ENCODE measurements at regions not wholly inside any gene's neighbourhood (a gene's known extent, or its start where the extent isn't known, plus 50 kb on each side); places are given as distances from the start of the nearest gene placed in this dataset.

DNA sequence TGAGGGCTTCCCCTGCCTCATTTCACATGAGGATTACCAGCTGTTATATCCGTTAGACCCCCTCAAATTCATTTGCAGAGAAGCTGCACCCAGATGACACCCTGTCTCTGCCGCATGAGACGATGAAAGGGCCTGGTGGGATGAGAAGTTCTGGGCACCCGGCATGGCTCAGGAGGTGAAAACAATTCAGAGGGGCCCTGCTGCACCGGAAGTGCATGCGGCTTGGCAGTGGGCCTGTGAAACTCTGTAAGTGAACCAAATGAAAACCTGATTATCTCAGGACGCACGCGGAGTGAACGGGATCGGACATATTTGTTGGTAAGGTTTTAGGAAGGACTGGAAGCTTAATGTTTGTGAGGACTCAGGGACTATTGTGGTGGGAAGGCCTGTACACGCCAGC is 511.2 kb downstream of the TCERG1L start:
- DNase-seq (no peak), ATAC-seq (ENCODE audit: low read depth) (no peak)
- Histone ChIP-seq H3K9me3 (ENCODE audit: control insufficient read depth, insufficient read depth, low read length) (peaks cover 49% of the 10 kb centered on the region), H3K36me3 (ENCODE audit: control insufficient read depth, insufficient read depth, low read length) (no peaks in the 10 kb centered on the region), H3K9me1 (ENCODE audit: insufficient read depth, low read length) (no peaks in the 10 kb centered on the region), H3K56ac (ENCODE audit: extremely low read depth, insufficient read depth, low read length) (no peak overlapping the region), H3K23ac (ENCODE audit: low read depth, low read length) (no peak overlapping the region), H3K14ac (replicated peaks; ENCODE audit: low read depth, low read length) (no peak overlapping the region), H3K4me3 (ENCODE audit: insufficient read depth, low read depth, low read length) (no peak overlapping the region), H3K27me3 (ENCODE audit: control insufficient read depth, insufficient read depth, low read length) (no peaks in the 10 kb centered on the region), H2BK15ac (ENCODE audit: low read depth, low read length) (no peak overlapping the region), H3K4me1 (ENCODE audit: control insufficient read depth, insufficient read depth, low read length) (no peaks in the 10 kb centered on the region), H4K8ac (ENCODE audit: low read depth in 2 of 2, low read length in 2 of 2) (no peak overlapping the region), H2AFZ (replicated peaks; ENCODE audit: low read length, poor library complexity) (no peak overlapping the region), H2BK120ac (ENCODE audit: low read depth, low read length) (no peak overlapping the region), H3K4me2 (ENCODE audit: low read depth, low read length) (no peak overlapping the region), H3K79me1 (ENCODE audit: low read depth in 1 of 2, low read length in 2 of 2) (no peaks in the 10 kb centered on the region), H3K18ac (ENCODE audit: low read depth, low read length) (no peak overlapping the region), H4K5ac (ENCODE audit: low read depth, low read length) (no peak overlapping the region), H2BK20ac (ENCODE audit: low read depth, low read length) (no peak overlapping the region), H4K20me1 (ENCODE audit: insufficient read depth, low read length) (no peaks in the 10 kb centered on the region), H3K27ac (ENCODE audit: insufficient read depth, low read length) (no peak overlapping the region), H2BK5ac (ENCODE audit: low read depth, low read length, poor library complexity, severe bottlenecking) (no peak overlapping the region), H2AK5ac (ENCODE audit: low read depth, low read length) (no peak overlapping the region), H2AK9ac (replicated peaks; ENCODE audit: low read depth, low read length, poor library complexity) (no peak overlapping the region), H3K4ac (ENCODE audit: low read depth, low read length) (no peak overlapping the region), H3K9ac (ENCODE audit: low read depth, low read length) (no peak overlapping the region), H4K91ac (ENCODE audit: insufficient read depth, low read depth, low read length) (no peak overlapping the region)
- POLR2A ChIA-PET (ENCODE audit: unreplicated experiment), result no interaction called here
- TF ChIP-seq CTCF (conservative IDR thresholded peaks at IDR 0.05; ENCODE audit: low read depth, low read length) (no peak), RFX5 (IDR thresholded peaks at IDR 0.05; ENCODE audit: low read depth, low read length) (no peak), CEBPB (IDR thresholded peaks at IDR 0.05; ENCODE audit: low read depth, low read length) (no peak), RAD21 (IDR thresholded peaks at IDR 0.05; ENCODE audit: low read length) (no peak), MAFK (IDR thresholded peaks at IDR 0.05; ENCODE audit: low read depth, low read length) (no peak), RCOR1 (IDR thresholded peaks at IDR 0.05; ENCODE audit: insufficient replicate concordance, low read length) (no peak), ELK1 (IDR thresholded peaks at IDR 0.05; ENCODE audit: borderline replicate concordance, low read depth, low read length) (no peak), MXI1 (IDR thresholded peaks at IDR 0.05; ENCODE audit: borderline replicate concordance, low read depth, low read length) (no peak), USF2 (IDR thresholded peaks at IDR 0.05; ENCODE audit: low read depth, low read length) (no peak), CHD1 (IDR thresholded peaks at IDR 0.05; ENCODE audit: low read depth, low read length) (no peak), SMC3 (IDR thresholded peaks at IDR 0.05; ENCODE audit: low read depth, low read length) (no peak), POLR2A (IDR thresholded peaks at IDR 0.05; ENCODE audit: low read depth, low read length) (no peak), MAZ (IDR thresholded peaks at IDR 0.05; ENCODE audit: borderline replicate concordance, low read depth, low read length) (no peak), NFE2L2 (IDR thresholded peaks at IDR 0.05; ENCODE audit: low read depth, low read length) (no peak), FOS (IDR thresholded peaks at IDR 0.05; ENCODE audit: low read depth, low read length) (no peak), BHLHE40 (IDR thresholded peaks at IDR 0.05; ENCODE audit: low read depth, low read length) (no peak)
- intact Hi-C loops (cut with micrococcal nuclease), result no loop called here
- CTCF ChIA-PET, result no interaction called here
- in situ Hi-C loops (cut with MboI; ENCODE audit: low sequenced_read_pairs), result no loop called here
- BruUV-seq (replicated peaks), result no TSS peak
- dilution Hi-C loops (cut with HindIII; ENCODE audit: low sequenced_read_pairs, unreplicated experiment), result no loop called here
- WGBS, 2 experiments (ENCODE audit: extremely low coverage in 2 of 2, insufficient read length in 1 of 2), result no CpG with 5 or more reads among the region's 12 CpGs
